ENCODE measurements at regions not wholly inside any gene's neighbourhood (a gene's known extent, or its start where the extent isn't known, plus 50 kb on each side); places are given as distances from the start of the nearest gene placed in this dataset.

DNA sequence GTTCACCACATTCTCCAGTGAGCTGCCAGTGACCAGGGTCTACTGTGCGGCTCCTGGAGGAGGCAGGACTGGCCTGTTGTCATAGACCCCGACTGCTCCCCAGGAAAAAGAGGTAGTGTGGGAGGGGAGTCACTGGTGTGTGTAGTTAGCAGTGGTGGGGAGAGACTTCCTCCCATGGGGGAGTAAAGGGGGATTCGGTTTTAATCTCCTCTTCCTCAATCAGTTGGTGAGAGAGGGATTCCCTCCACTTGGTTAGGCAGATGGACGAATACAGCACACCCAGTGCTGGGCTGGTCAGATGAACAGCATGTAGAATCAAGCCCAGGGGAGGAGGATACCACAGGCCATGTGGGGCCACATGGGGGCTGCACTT is 207.6 kb upstream of the S1PR3 start:
- Histone ChIP-seq H3K27ac (ENCODE audit: low read length) (no peak overlapping the region), H3K9me3 (ENCODE audit: control insufficient read depth in 1 of 2, low read length in 2 of 2) (no peaks in the 10 kb centered on the region), H3K27me3 (ENCODE audit: low read depth, low read length) (no peaks in the 10 kb centered on the region), H3K4me3 (ENCODE audit: low read depth in 1 of 2, low read length in 2 of 2) (no peak overlapping the region), H3K4me1 (ENCODE audit: control insufficient read depth in 1 of 2, insufficient read depth in 2 of 2, low read length in 2 of 2) (no peaks in the 10 kb centered on the region), H3K36me3 (ENCODE audit: control insufficient read depth in 1 of 2, insufficient read depth in 2 of 2, low read length in 2 of 2) (no peaks in the 10 kb centered on the region)

DNA sequence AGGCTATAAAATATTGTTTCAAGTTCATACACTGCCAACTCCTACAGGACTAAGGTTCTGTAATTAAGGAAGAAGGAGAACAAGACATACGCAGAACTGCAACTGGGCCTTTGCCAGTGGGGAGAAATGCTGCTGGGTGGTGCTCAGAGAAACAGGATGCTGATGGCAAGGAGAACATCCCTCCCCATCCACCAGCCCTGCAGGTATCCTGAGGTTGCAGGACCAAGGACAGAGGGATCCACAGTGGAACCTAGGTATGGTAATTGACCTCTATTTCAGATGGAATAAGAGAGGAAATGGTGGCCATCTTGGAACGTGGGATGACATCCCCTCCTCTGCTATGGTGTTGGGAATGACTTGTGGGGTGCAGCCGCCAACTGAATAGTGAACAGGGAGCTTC is 206.3 kb upstream of the S1PR3 start:
- no peaks in the 10 kb centered on the region for H3K9me3 ChIP-seq (ENCODE audit: control insufficient read depth in 1 of 2, low read length in 2 of 2)
- no peaks in the 10 kb centered on the region for H3K36me3 ChIP-seq (ENCODE audit: control insufficient read depth in 1 of 2, insufficient read depth in 2 of 2, low read length in 2 of 2)
- no peak overlapping the region for H3K27ac ChIP-seq (ENCODE audit: low read length)
- no peak overlapping the region for H3K4me3 ChIP-seq (ENCODE audit: low read depth in 1 of 2, low read length in 2 of 2)
- no peaks in the 10 kb centered on the region for H3K4me1 ChIP-seq (ENCODE audit: control insufficient read depth in 1 of 2, insufficient read depth in 2 of 2, low read length in 2 of 2)
- no peaks in the 10 kb centered on the region for H3K27me3 ChIP-seq (ENCODE audit: low read depth, low read length)

DNA sequence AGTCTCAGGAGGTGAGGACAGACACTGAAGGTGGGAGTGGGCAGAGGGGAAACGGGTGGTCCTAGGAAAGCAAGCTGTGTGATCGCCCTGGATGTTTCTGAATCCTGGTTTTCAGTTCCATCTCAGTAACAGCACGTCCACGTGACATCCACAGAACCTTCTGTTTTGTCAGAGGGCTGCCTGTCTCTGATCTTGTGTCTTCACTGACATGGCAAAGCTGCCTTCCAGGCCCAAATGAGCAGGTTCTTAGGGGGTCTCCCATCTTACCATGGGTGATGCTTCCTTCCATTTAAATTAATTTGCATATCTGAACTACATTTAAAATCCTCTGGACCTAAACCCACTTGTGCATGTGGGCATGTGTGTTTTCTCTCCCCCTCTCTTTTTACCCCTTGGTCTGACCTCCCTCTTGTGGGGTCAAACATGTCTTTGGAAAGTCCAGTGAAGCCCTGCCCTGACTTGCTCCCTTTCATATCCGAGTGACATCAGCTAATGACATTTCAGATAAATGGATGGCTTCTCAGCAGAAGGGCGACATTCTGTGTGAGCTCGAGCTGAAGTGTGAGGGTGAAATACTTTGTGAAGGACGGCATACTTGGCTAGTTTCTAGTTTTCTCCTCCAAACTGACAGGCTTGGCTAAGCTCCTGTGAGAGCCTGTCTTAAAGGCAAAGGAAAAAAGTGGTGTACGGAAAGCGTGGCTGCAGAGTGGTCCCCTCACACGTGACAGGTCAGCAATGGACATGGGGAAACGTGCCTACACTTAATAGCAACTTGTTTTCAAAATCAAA is 204.8 kb upstream of the S1PR3 start:
- Histone ChIP-seq H3K4me1 (ENCODE audit: control insufficient read depth in 1 of 2, insufficient read depth in 2 of 2, low read length in 2 of 2) (no peaks in the 10 kb centered on the region), H3K27me3 (ENCODE audit: low read depth, low read length) (no peaks in the 10 kb centered on the region), H3K27ac (ENCODE audit: low read length) (no peak overlapping the region), H3K9me3 (ENCODE audit: control insufficient read depth in 1 of 2, low read length in 2 of 2) (no peaks in the 10 kb centered on the region), H3K36me3 (ENCODE audit: control insufficient read depth in 1 of 2, insufficient read depth in 2 of 2, low read length in 2 of 2) (no peaks in the 10 kb centered on the region), H3K4me3 (ENCODE audit: low read depth in 1 of 2, low read length in 2 of 2) (no peak overlapping the region)

DNA sequence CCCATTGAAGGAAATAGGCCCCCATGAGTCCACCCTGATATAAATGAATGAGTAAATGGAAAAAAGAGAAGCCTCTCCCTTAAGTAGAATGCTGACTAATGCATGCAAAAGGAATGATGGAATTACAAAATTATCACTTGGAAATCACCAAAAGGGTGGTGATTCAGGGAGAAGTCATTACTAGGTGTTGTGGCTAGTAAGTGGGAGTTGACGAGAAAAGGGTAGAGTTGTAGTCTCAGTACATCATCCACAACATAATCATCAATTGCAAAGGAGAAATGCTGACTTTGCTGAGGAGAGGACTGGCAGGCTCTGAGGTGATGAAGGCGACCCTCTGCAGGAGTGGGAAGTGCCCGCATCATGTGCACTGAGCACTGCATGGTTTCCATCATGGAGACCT is 201.5 kb upstream of the S1PR3 start:
- no peak overlapping the region for H3K4me3 ChIP-seq (ENCODE audit: low read depth in 1 of 2, low read length in 2 of 2)
- no peaks in the 10 kb centered on the region for H3K36me3 ChIP-seq (ENCODE audit: control insufficient read depth in 1 of 2, insufficient read depth in 2 of 2, low read length in 2 of 2)
- H3K27me3 ChIP-seq (ENCODE audit: low read depth, low read length), result no peaks in the 10 kb centered on the region
- H3K9me3 ChIP-seq (ENCODE audit: control insufficient read depth in 1 of 2, low read length in 2 of 2), result no peaks in the 10 kb centered on the region
- H3K27ac ChIP-seq (ENCODE audit: low read length), result no peak overlapping the region
- H3K4me1 ChIP-seq (ENCODE audit: control insufficient read depth in 1 of 2, insufficient read depth in 2 of 2, low read length in 2 of 2), result no peaks in the 10 kb centered on the region

DNA sequence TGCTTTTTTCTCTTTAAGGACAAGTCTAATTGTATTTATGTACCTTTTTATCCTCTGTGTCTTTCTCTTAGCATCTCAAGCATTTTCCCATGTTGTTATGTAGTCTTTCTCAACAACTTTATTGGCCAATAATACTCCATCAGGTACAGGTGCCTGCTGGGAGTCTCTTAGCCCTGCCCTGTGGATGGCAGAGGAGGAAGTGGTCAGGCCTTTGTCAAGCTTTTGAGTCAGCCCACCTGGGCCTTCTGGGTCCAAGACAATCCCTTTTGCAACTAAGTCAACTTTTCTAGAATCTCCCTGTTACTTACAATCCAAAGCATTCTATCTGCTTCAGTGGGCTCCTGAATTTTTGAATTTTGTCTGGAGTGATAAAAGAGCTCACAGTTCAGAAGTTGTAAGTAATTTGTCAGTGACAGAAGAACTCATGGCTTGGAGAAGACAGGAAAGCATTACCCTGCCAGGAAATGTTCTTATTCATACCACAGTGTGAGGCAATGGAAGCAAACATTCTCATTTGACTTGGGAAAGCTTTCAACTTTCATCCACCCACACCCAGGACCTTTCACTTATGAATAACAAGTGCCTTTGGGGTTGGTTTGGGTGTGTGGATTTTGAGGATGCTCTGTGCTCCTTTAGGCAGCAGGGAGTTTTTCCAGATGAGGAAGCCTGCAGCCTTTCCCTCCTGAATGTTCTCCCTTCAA is 200.0 kb upstream of the S1PR3 start:
- no peaks in the 10 kb centered on the region for H3K36me3 ChIP-seq (ENCODE audit: control insufficient read depth in 1 of 2, insufficient read depth in 2 of 2, low read length in 2 of 2)
- H3K27ac ChIP-seq (ENCODE audit: low read length), result no peak overlapping the region
- H3K9me3 ChIP-seq (ENCODE audit: control insufficient read depth in 1 of 2, low read length in 2 of 2), result no peaks in the 10 kb centered on the region

DNA sequence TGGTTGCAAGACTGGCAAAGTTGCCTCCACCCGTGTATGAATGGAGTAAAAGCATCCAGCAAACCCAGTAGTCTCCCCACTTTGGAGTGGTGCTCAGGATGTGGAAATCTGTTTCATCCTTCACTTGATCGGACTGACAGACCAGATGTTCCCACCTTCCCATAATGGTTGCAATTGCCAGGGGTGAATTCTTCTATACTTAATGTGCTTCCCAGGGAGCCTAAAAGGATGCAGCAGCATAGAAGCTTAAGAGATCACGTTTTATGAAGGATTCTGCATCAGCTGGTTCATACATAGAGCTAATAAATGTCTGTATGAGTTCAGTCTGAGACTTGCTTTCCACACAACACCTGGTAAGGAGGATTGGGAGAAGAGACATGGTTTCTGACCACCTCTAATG is 198.8 kb upstream of the S1PR3 start:
- Histone ChIP-seq H3K27me3 (ENCODE audit: low read depth, low read length) (no peaks in the 10 kb centered on the region), H3K4me1 (ENCODE audit: control insufficient read depth in 1 of 2, insufficient read depth in 2 of 2, low read length in 2 of 2) (no peaks in the 10 kb centered on the region), H3K27ac (ENCODE audit: low read length) (no peak overlapping the region), H3K9me3 (ENCODE audit: control insufficient read depth in 1 of 2, low read length in 2 of 2) (no peaks in the 10 kb centered on the region), H3K4me3 (ENCODE audit: low read depth in 1 of 2, low read length in 2 of 2) (no peak overlapping the region), H3K36me3 (ENCODE audit: control insufficient read depth in 1 of 2, insufficient read depth in 2 of 2, low read length in 2 of 2) (no peaks in the 10 kb centered on the region)

More for the DNA sequence above, 200.0 kb upstream of the S1PR3 start:
- H3K4me3 ChIP-seq (ENCODE audit: low read depth in 1 of 2, low read length in 2 of 2), result no peak overlapping the region
- H3K4me1 ChIP-seq (ENCODE audit: control insufficient read depth in 1 of 2, insufficient read depth in 2 of 2, low read length in 2 of 2), result no peaks in the 10 kb centered on the region
- no peaks in the 10 kb centered on the region for H3K27me3 ChIP-seq (ENCODE audit: low read depth, low read length)

DNA sequence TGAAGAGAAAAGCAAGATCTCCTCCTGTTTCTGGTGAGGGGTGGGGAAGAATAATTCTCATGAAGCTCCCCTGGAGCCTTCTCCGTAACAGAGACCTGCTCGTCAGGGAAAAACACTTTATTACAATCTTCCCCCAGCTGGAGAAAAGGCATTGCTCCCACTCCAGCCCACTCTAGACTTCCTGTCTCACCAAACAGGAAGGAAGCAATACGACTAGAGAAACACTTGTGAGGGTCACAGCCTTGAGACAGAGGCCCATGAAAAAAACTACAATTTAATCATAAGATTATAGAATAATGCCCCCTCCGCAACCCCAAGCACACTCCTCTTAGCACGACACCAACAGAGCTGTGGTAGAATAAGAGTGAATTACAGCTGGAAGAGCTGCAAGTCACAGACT is 197.2 kb upstream of the S1PR3 start:
- Histone ChIP-seq H3K4me3 (ENCODE audit: low read depth in 1 of 2, low read length in 2 of 2) (no peak overlapping the region), H3K9me3 (ENCODE audit: control insufficient read depth in 1 of 2, low read length in 2 of 2) (no peaks in the 10 kb centered on the region), H3K27me3 (ENCODE audit: low read depth, low read length) (no peaks in the 10 kb centered on the region), H3K27ac (ENCODE audit: low read length) (no peak overlapping the region), H3K36me3 (ENCODE audit: control insufficient read depth in 1 of 2, insufficient read depth in 2 of 2, low read length in 2 of 2) (no peaks in the 10 kb centered on the region), H3K4me1 (ENCODE audit: control insufficient read depth in 1 of 2, insufficient read depth in 2 of 2, low read length in 2 of 2) (no peaks in the 10 kb centered on the region)

DNA sequence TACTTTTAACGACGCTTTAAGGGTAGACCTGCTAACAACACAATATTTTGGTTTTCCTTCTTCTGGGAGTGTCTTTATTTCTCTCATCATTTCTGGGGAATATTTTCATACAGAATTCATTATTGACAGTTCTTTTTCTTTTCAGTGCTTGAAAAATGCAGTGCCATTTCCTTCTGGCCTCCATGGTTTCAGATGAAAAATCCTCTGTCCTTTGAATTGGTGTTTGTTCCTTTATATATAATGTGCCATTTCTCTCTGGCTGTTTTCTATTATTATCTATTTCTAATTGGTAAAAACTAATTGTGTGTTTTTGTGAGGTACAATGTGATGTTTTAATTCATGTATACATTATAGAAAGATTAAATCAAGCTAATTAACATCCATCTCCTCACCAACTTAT is 194.3 kb upstream of the S1PR3 start:
- Histone ChIP-seq H3K27me3 (ENCODE audit: low read depth, low read length) (no peaks in the 10 kb centered on the region), H3K27ac (ENCODE audit: low read length) (no peak overlapping the region), H3K36me3 (ENCODE audit: control insufficient read depth in 1 of 2, insufficient read depth in 2 of 2, low read length in 2 of 2) (no peaks in the 10 kb centered on the region), H3K4me1 (ENCODE audit: control insufficient read depth in 1 of 2, insufficient read depth in 2 of 2, low read length in 2 of 2) (no peaks in the 10 kb centered on the region), H3K4me3 (ENCODE audit: low read depth in 1 of 2, low read length in 2 of 2) (no peak overlapping the region), H3K9me3 (ENCODE audit: control insufficient read depth in 1 of 2, low read length in 2 of 2) (no peaks in the 10 kb centered on the region)

DNA sequence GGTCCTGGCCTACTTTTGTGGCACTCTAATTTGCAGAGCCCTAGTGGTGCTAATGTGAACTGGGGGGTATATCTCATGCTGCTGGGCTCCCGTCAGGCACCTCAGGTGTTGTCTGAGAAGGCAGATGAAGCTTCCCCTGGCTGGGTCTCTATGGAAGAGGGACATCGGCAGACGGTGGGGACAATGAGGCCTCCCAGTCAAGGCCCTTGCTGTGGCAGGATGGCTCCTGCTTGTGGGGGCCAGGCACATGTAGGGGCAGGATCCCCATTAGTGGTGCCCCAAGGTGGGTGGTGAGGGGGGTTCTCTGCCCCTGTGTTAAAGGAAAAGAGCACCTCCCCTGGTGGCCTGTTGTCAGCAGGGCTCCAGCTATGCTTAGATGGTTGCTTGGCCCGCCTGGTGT is 192.8 kb upstream of the S1PR3 start:
- Histone ChIP-seq H3K4me1 (ENCODE audit: control insufficient read depth in 1 of 2, insufficient read depth in 2 of 2, low read length in 2 of 2) (no peaks in the 10 kb centered on the region), H3K36me3 (ENCODE audit: control insufficient read depth in 1 of 2, insufficient read depth in 2 of 2, low read length in 2 of 2) (no peaks in the 10 kb centered on the region), H3K27me3 (ENCODE audit: low read depth, low read length) (no peaks in the 10 kb centered on the region), H3K9me3 (ENCODE audit: control insufficient read depth in 1 of 2, low read length in 2 of 2) (no peaks in the 10 kb centered on the region), H3K27ac (ENCODE audit: low read length) (no peak overlapping the region), H3K4me3 (ENCODE audit: low read depth in 1 of 2, low read length in 2 of 2) (no peak overlapping the region)

DNA sequence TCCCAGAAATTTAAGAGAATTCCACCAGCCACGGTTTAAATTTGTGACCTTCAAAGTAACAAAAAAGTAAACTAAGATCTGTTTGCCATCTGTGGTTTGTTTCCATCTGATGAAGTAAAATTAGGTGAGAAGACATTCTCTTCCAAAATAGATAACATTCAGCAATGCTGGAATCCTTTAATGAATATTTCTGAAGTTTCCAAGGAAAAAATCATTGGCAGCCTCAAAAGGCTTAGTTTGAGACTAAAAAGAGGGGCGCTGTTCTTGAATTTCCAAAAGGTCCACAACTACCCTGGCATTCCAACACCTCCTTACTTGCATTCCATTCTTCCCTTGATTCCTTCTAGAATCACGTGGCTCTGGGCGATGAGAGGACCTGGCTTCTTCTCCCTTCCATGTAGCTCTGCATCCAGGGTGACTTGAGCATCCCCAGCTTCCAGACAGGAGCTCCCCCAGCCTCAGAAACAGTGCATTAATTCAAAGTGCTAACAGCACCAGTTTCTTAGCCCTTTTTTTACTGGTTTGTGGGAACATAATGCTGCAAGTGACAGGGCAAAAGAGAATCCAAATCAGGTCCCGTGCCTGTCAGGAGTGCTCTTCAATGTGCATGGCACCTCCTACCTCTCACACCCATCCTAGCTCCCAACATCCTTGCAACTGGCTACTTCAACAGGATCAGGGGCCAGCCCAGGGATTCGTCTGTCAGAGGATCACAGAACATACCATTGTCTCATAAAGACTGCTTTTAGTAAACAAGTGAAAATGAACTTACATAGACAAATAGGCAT is 191.5 kb upstream of the S1PR3 start:
- Histone ChIP-seq H3K9me3 (ENCODE audit: control insufficient read depth in 1 of 2, low read length in 2 of 2) (no peaks in the 10 kb centered on the region), H3K4me3 (ENCODE audit: low read depth in 1 of 2, low read length in 2 of 2) (no peak overlapping the region), H3K27ac (ENCODE audit: low read length) (no peak overlapping the region), H3K4me1 (ENCODE audit: control insufficient read depth in 1 of 2, insufficient read depth in 2 of 2, low read length in 2 of 2) (no peaks in the 10 kb centered on the region), H3K27me3 (ENCODE audit: low read depth, low read length) (no peaks in the 10 kb centered on the region), H3K36me3 (ENCODE audit: control insufficient read depth in 1 of 2, insufficient read depth in 2 of 2, low read length in 2 of 2) (no peaks in the 10 kb centered on the region)

DNA sequence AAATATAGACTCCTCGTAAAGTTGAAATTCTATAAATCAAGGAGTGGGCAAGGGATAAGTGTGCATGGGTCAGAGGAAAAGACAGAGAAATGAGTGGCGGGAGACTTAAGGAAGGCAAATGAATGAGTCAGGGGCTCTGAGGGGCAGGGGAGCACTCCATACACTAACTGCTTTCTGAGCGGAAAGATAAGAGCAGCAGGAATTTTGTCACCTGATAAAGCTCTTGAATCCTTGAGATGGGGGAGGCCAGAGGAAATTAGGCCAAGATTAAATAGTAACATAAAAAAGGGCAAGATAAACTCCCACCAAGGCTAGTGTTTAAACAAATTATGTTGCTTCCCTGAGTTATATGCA is 191.0 kb upstream of the S1PR3 start:
- no peak overlapping the region for H3K27ac ChIP-seq (ENCODE audit: low read length)
- no peak overlapping the region for H3K4me3 ChIP-seq (ENCODE audit: low read depth in 1 of 2, low read length in 2 of 2)
- H3K27me3 ChIP-seq (ENCODE audit: low read depth, low read length), result no peaks in the 10 kb centered on the region
- H3K9me3 ChIP-seq (ENCODE audit: control insufficient read depth in 1 of 2, low read length in 2 of 2), result no peaks in the 10 kb centered on the region
- H3K36me3 ChIP-seq (ENCODE audit: control insufficient read depth in 1 of 2, insufficient read depth in 2 of 2, low read length in 2 of 2), result no peaks in the 10 kb centered on the region
- no peaks in the 10 kb centered on the region for H3K4me1 ChIP-seq (ENCODE audit: control insufficient read depth in 1 of 2, insufficient read depth in 2 of 2, low read length in 2 of 2)

All from muscle layer of duodenum (tissue), 2 donors.